IgD-negative memory B cell (primary cell): ENCODE measurements at regions not wholly inside any gene's neighbourhood (a gene's known extent, or its start where the extent isn't known, plus 50 kb on each side); places are given as distances from the start of the nearest gene placed in this dataset.
"Not testable (repeated sequence)": the region's sequence is repeated elsewhere in the genome, so short reads cannot be mapped to it uniquely, and the experiment has no call there.

Source experiments
- H3K27ac Mint-ChIP-seq, 3 donors: one replicate each; pipeline ENCODE4 v1.8.0; 2020 to 2022; ENCODE audit warnings: mild to moderate bottlenecking in 3 of 3, mixed read lengths in 3 of 3, moderate library complexity in 1 of 3
- H3K27me3 Mint-ChIP-seq: one replicate; pipeline ENCODE4 v1.8.0; 2021; ENCODE audit warnings: mixed read lengths
- H3K36me3 Mint-ChIP-seq: one replicate; pipeline ENCODE4 v1.8.0; 2020; ENCODE audit warnings: mild to moderate bottlenecking, mixed read lengths
- H3K4me1 Mint-ChIP-seq, 3 donors: one replicate each; pipeline ENCODE4 v1.8.0; 2020 to 2022; ENCODE audit warnings: mixed read lengths in 3 of 3, mild to moderate bottlenecking in 1 of 3
- H3K4me3 Mint-ChIP-seq, 4 donors: one replicate each; pipeline ENCODE4 v1.8.0; 2020 to 2022; ENCODE audit warnings: mild to moderate bottlenecking in 4 of 4, mixed read lengths in 4 of 4, moderate library complexity in 3 of 4
- H3K9me3 Mint-ChIP-seq, 3 donors: one replicate each; pipeline ENCODE4 v1.8.0; 2020 to 2021; ENCODE audit warnings: mixed read lengths in 3 of 3, mild to moderate bottlenecking in 1 of 3

- peaks cover 18% of the 10 kb centered on the region for H3K27me3 Mint-ChIP-seq
- no peak overlapping the region for H3K4me3 Mint-ChIP-seq
- peaks cover 1% of the 10 kb centered on the region for H3K36me3 Mint-ChIP-seq
These were observed 160.4 kb downstream of the UACA start for GRCh38 chr15:70602834-70603560.

GRCh38 chr15:70602281-70602680, 161.1 kb downstream of the UACA start:
- Mint-ChIP-seq H3K9me3 (peaks cover 0 to 5% (median 0%) of the 10 kb centered on the region in 3 donors), H3K36me3 (peaks cover 1% of the 10 kb centered on the region), H3K27ac (no peak overlapping the region), H3K27me3 (peaks cover 18% of the 10 kb centered on the region), H3K4me1 (no peaks in the 10 kb centered on the region), H3K4me3 (no peak overlapping the region)

More at GRCh38 chr15:70602834-70603560, 160.4 kb downstream of the UACA start:
- Mint-ChIP-seq H3K9me3 (peaks cover 0 to 7% (median 0%) of the 10 kb centered on the region in 3 donors), H3K4me1 (no peaks in the 10 kb centered on the region), H3K27ac (no peak overlapping the region)

- Mint-ChIP-seq H3K9me3 (peaks cover 6 to 19% (median 19%) of the 10 kb centered on the region in 3 donors), H3K27ac (no peak overlapping the region), H3K4me3 (no peak overlapping the region), H3K36me3 (peaks cover 3% of the 10 kb centered on the region), H3K27me3 (peaks cover 21% of the 10 kb centered on the region), H3K4me1 (no peaks in the 10 kb centered on the region)
These were observed 165.4 kb downstream of the UACA start for GRCh38 chr15:70597945-70598344.

- peaks cover 3% of the 10 kb centered on the region for H3K36me3 Mint-ChIP-seq
- no peak overlapping the region for H3K4me3 Mint-ChIP-seq
- peaks cover 26% of the 10 kb centered on the region for H3K27me3 Mint-ChIP-seq
- H3K27ac Mint-ChIP-seq, result no peak overlapping the region
- H3K9me3 Mint-ChIP-seq, result peaks cover 6 to 21% (median 21%) of the 10 kb centered on the region in 3 donors
- no peaks in the 10 kb centered on the region for H3K4me1 Mint-ChIP-seq
These were observed 166.2 kb downstream of the UACA start for GRCh38 chr15:70597056-70597603.

GRCh38 chr15:70596354-70597055, 166.9 kb downstream of the UACA start:
- Mint-ChIP-seq H3K36me3 (peaks cover 3% of the 10 kb centered on the region), H3K9me3 (peaks cover 6 to 21% (median 21%) of the 10 kb centered on the region in 3 donors), H3K27ac (no peak overlapping the region), H3K27me3 (peaks cover 26% of the 10 kb centered on the region), H3K4me3 (no peak overlapping the region), H3K4me1 (no peaks in the 10 kb centered on the region)

GRCh38 chr15:70593795-70594194, 169.6 kb downstream of the UACA start:
- Mint-ChIP-seq H3K9me3 (peaks cover 6 to 21% (median 21%) of the 10 kb centered on the region in 3 donors), H3K27ac (no peak overlapping the region), H3K36me3 (peaks cover 4% of the 10 kb centered on the region), H3K27me3 (peaks cover 30% of the 10 kb centered on the region), H3K4me1 (no peaks in the 10 kb centered on the region), H3K4me3 (no peak overlapping the region)

GRCh38 chr15:70589728-70590127, 173.6 kb downstream of the UACA start:
- Mint-ChIP-seq H3K9me3 (peaks cover 4 to 14% (median 13%) of the 10 kb centered on the region in 3 donors), H3K27ac (no peak overlapping the region), H3K4me3 (no peak overlapping the region), H3K36me3 (peaks cover 4% of the 10 kb centered on the region), H3K4me1 (peaks cover 0 to 5% (median 0%) of the 10 kb centered on the region in 3 donors), H3K27me3 (peaks cover 40% of the 10 kb centered on the region)

GRCh38 chr15:70589221-70589620, 174.1 kb downstream of the UACA start:
- peaks cover 4% of the 10 kb centered on the region for H3K36me3 Mint-ChIP-seq
- peaks cover 0 to 5% (median 1%) of the 10 kb centered on the region in 3 donors for H3K4me1 Mint-ChIP-seq
- peaks cover 40% of the 10 kb centered on the region for H3K27me3 Mint-ChIP-seq
- no peak overlapping the region for H3K4me3 Mint-ChIP-seq
- no peak overlapping the region for H3K27ac Mint-ChIP-seq
- peaks cover 3 to 11% (median 9%) of the 10 kb centered on the region in 3 donors for H3K9me3 Mint-ChIP-seq

- H3K4me1 Mint-ChIP-seq, result peaks cover 0 to 6% (median 5%) of the 10 kb centered on the region in 3 donors
- no peak overlapping the region for H3K4me3 Mint-ChIP-seq
- peaks cover 3 to 7% (median 5%) of the 10 kb centered on the region in 3 donors for H3K9me3 Mint-ChIP-seq
- peaks cover 43% of the 10 kb centered on the region for H3K27me3 Mint-ChIP-seq
- H3K36me3 Mint-ChIP-seq, result peaks cover 4% of the 10 kb centered on the region
- H3K27ac Mint-ChIP-seq, result no peak overlapping the region
These were observed 174.7 kb downstream of the UACA start for GRCh38 chr15:70588613-70589012.

GRCh38 chr15:70587896-70588567, 175.3 kb downstream of the UACA start:
- Mint-ChIP-seq H3K27me3 (peaks cover 45% of the 10 kb centered on the region), H3K4me3 (peak overlapping the region in 1 of 4 donors; percentile 47), H3K27ac (no peak overlapping the region)

GRCh38 chr15:70587012-70587634, 176.2 kb downstream of the UACA start:
- H3K9me3 Mint-ChIP-seq, H3K4me1 Mint-ChIP-seq, H3K27ac Mint-ChIP-seq, H3K4me3 Mint-ChIP-seq, H3K36me3 Mint-ChIP-seq: not testable (repeated sequence)
- peaks cover 40% of the 10 kb centered on the region for H3K27me3 Mint-ChIP-seq

More at GRCh38 chr15:70587896-70588567, 175.3 kb downstream of the UACA start:
- Mint-ChIP-seq H3K36me3 (peaks cover 3% of the 10 kb centered on the region), H3K4me1 (peaks cover 0 to 6% (median 5%) of the 10 kb centered on the region in 3 donors), H3K9me3 (peaks cover 0 to 7% (median 2%) of the 10 kb centered on the region in 3 donors)

GRCh38 chr15:70586241-70586640, 177.1 kb downstream of the UACA start:
- H3K4me1 Mint-ChIP-seq, result peaks cover 0 to 6% (median 5%) of the 10 kb centered on the region in 3 donors
- peaks cover 2% of the 10 kb centered on the region for H3K36me3 Mint-ChIP-seq
- H3K27ac Mint-ChIP-seq, result no peak overlapping the region
- peaks cover 0 to 2% (median 0%) of the 10 kb centered on the region in 3 donors for H3K9me3 Mint-ChIP-seq
- peaks cover 40% of the 10 kb centered on the region for H3K27me3 Mint-ChIP-seq
- peak overlapping the region in 1 of 4 donors; percentile 60 for H3K4me3 Mint-ChIP-seq

- no peak overlapping the region for H3K27ac Mint-ChIP-seq
These were observed 177.7 kb downstream of the UACA start for GRCh38 chr15:70585707-70586034.

GRCh38 chr15:70584838-70585706, 178.3 kb downstream of the UACA start:
- Mint-ChIP-seq H3K4me3 (no peak overlapping the region), H3K27me3 (peaks cover 41% of the 10 kb centered on the region), H3K9me3 (no peaks in the 10 kb centered on the region), H3K27ac (no peak overlapping the region), H3K36me3 (no peaks in the 10 kb centered on the region), H3K4me1 (peaks cover 0 to 6% (median 5%) of the 10 kb centered on the region in 3 donors)

More at GRCh38 chr15:70585707-70586034, 177.7 kb downstream of the UACA start:
- Mint-ChIP-seq H3K9me3 (peaks cover 0 to 1% (median 0%) of the 10 kb centered on the region in 3 donors), H3K4me3 (peak overlapping the region in 1 of 4 donors; percentile 60), H3K27me3 (peaks cover 40% of the 10 kb centered on the region), H3K36me3 (peaks cover 1% of the 10 kb centered on the region), H3K4me1 (peaks cover 0 to 6% (median 5%) of the 10 kb centered on the region in 3 donors)
